ENCODE measurements at regions not wholly inside any gene's neighbourhood (a gene's known extent, or its start where the extent isn't known, plus 50 kb on each side); places are given as distances from the start of the nearest gene placed in this dataset.

- WGBS, 2 donors = 40 to 44% methylated on average over 5 of the region's 5 CpGs
Observed at GRCh38 chr4:124179506-124180186, 532.9 kb downstream of the ANKRD50 start.

GRCh38 chr4:124181039-124181438, 531.5 kb downstream of the ANKRD50 start:
- TF ChIP-seq CTCF (IDR thresholded peaks at IDR 0.05) = no peak
- no peak overlapping the region for H3K27ac ChIP-seq
- ATAC-seq (no peak), DNase-seq (no peak)
- peaks cover 0 to 3% (median 0%) of the 10 kb centered on the region in 11 donors for H3K9me3 ChIP-seq
- WGBS, 2 donors = 86 to 87% methylated on average over 2 of the region's 2 CpGs
- H3K27me3 ChIP-seq = no peaks in the 10 kb centered on the region
- intact Hi-C loops (cut with DNase I) = no loop called here
- no peaks in the 10 kb centered on the region for H3K4me1 ChIP-seq
- no peak overlapping the region for H3K4me3 ChIP-seq
- H3K36me3 ChIP-seq = no peaks in the 10 kb centered on the region

More at GRCh38 chr4:124179506-124180186, 532.9 kb downstream of the ANKRD50 start:
- ATAC-seq (no peak), DNase-seq (no peak)
- H3K4me1 ChIP-seq = no peaks in the 10 kb centered on the region
- no peaks in the 10 kb centered on the region for H3K27me3 ChIP-seq
- H3K36me3 ChIP-seq = no peaks in the 10 kb centered on the region
- H3K9me3 ChIP-seq = no peaks in the 10 kb centered on the region
- no peak overlapping the region for H3K4me3 ChIP-seq
- intact Hi-C loops (cut with DNase I) = no loop called here
- TF ChIP-seq CTCF (IDR thresholded peaks at IDR 0.05) = no peak
- no peak overlapping the region for H3K27ac ChIP-seq

GRCh38 chr4:124183231-124183630, 529.3 kb downstream of the ANKRD50 start:
- no peak for ATAC-seq
- Histone ChIP-seq H3K4me3 (no peak overlapping the region), H3K27me3 (no peaks in the 10 kb centered on the region), H3K9me3 (peaks cover 0 to 3% (median 0%) of the 10 kb centered on the region in 11 donors), H3K27ac (no peak overlapping the region), H3K4me1 (no peaks in the 10 kb centered on the region), H3K36me3 (no peaks in the 10 kb centered on the region)
- intact Hi-C loops (cut with DNase I) = no loop called here
- no peak for TF ChIP-seq CTCF (IDR thresholded peaks at IDR 0.05)
- WGBS, 2 donors = 93 to 94% methylated on average over 2 of the region's 2 CpGs
- no peak for DNase-seq

GRCh38 chr4:124183926-124184325, 528.6 kb downstream of the ANKRD50 start:
- peaks cover 0 to 3% (median 0%) of the 10 kb centered on the region in 11 donors for H3K9me3 ChIP-seq
- TF ChIP-seq CTCF (IDR thresholded peaks at IDR 0.05) = no peak
- intact Hi-C loops (cut with DNase I) = no loop called here
- H3K27me3 ChIP-seq = no peaks in the 10 kb centered on the region
- no peak for ATAC-seq
- no peaks in the 10 kb centered on the region for H3K4me1 ChIP-seq
- no peaks in the 10 kb centered on the region for H3K36me3 ChIP-seq
- H3K27ac ChIP-seq = no peak overlapping the region
- DNase-seq = no peak
- no peak overlapping the region for H3K4me3 ChIP-seq
